ENCODE measurements at regions not wholly inside any gene's neighbourhood (a gene's known extent, or its start where the extent isn't known, plus 50 kb on each side); places are given as distances from the start of the nearest gene placed in this dataset.

GRCh38 chr4:44016570-44017421 is 431.8 kb downstream of the KCTD8 start:
- Histone ChIP-seq H3K4me2 (ENCODE audit: low read length) (no peak overlapping the region), H3K18ac (ENCODE audit: low read length) (no peak overlapping the region)
- WGBS (ENCODE audit: extremely low coverage, insufficient coverage, insufficient read length), result no CpG with 5 or more reads among the region's 18 CpGs

GRCh38 chr4:44017422-44017739 is 431.2 kb downstream of the KCTD8 start:
- H3K9ac ChIP-seq (ENCODE audit: low read length), result no peak overlapping the region
- no peaks in the 10 kb centered on the region for H3K4me1 ChIP-seq (ENCODE audit: control insufficient read depth in 1 of 2, insufficient read depth in 2 of 2, low read length in 2 of 2)
- H3K23ac ChIP-seq (ENCODE audit: low read length), result no peak overlapping the region
- H3K4me3 ChIP-seq (ENCODE audit: low read depth, low read length), result no peak overlapping the region
- no peak overlapping the region for H2AFZ ChIP-seq (ENCODE audit: insufficient read depth, low read length, poor library complexity)
- no peak overlapping the region for H4K8ac ChIP-seq (ENCODE audit: low read depth, low read length)
- no peak overlapping the region for H3K4ac ChIP-seq (ENCODE audit: low read depth, low read length)
- peaks cover 1% of the 10 kb centered on the region for H3K9me3 ChIP-seq (ENCODE audit: insufficient read depth, low read depth, low read length)
- H2BK120ac ChIP-seq (ENCODE audit: insufficient read depth, low read length, poor library complexity), result no peak overlapping the region
- H3K18ac ChIP-seq (ENCODE audit: low read length), result no peak overlapping the region
- no peak overlapping the region for H2AK5ac ChIP-seq (ENCODE audit: low read length)
- no peak for DNase-seq
- no peaks in the 10 kb centered on the region for H3K79me2 ChIP-seq (ENCODE audit: control insufficient read depth, insufficient read depth, low read length, poor library complexity)
- H3K14ac ChIP-seq (ENCODE audit: low read length), result no peak overlapping the region
- no peak overlapping the region for H2BK12ac ChIP-seq (ENCODE audit: low read length)
- no peaks in the 10 kb centered on the region for H3K27me3 ChIP-seq (ENCODE audit: insufficient read depth, low read length)
- no peaks in the 10 kb centered on the region for H3K79me1 ChIP-seq (ENCODE audit: low read length)
- WGBS (ENCODE audit: extremely low coverage, insufficient coverage, insufficient read length), result no CpG with 5 or more reads among the region's 3 CpGs
- no peak overlapping the region for H4K12ac ChIP-seq (ENCODE audit: low read depth, low read length)
- no peak overlapping the region for H2BK5ac ChIP-seq (ENCODE audit: low read depth, low read length, poor library complexity)
- H3K36me3 ChIP-seq (ENCODE audit: control insufficient read depth in 1 of 2, insufficient read depth in 2 of 2, low read length in 2 of 2), result no peaks in the 10 kb centered on the region
- H4K91ac ChIP-seq (ENCODE audit: low read depth, low read length), result no peak overlapping the region
- H3K4me2 ChIP-seq (ENCODE audit: low read length), result no peak overlapping the region
- H3K27ac ChIP-seq (ENCODE audit: low read depth, low read length), result no peak overlapping the region

More at GRCh38 chr4:44016570-44017421, 431.8 kb downstream of the KCTD8 start:
- Histone ChIP-seq H3K27ac (ENCODE audit: low read depth, low read length) (no peak overlapping the region), H4K91ac (ENCODE audit: low read depth, low read length) (no peak overlapping the region), H3K79me2 (ENCODE audit: control insufficient read depth, insufficient read depth, low read length, poor library complexity) (no peaks in the 10 kb centered on the region), H3K4me1 (ENCODE audit: control insufficient read depth in 1 of 2, insufficient read depth in 2 of 2, low read length in 2 of 2) (no peaks in the 10 kb centered on the region), H3K9me3 (ENCODE audit: insufficient read depth, low read depth, low read length) (peaks cover 1% of the 10 kb centered on the region), H2AFZ (ENCODE audit: insufficient read depth, low read length, poor library complexity) (no peak overlapping the region), H4K12ac (ENCODE audit: low read depth, low read length) (no peak overlapping the region), H3K4ac (ENCODE audit: low read depth, low read length) (no peak overlapping the region), H3K36me3 (ENCODE audit: control insufficient read depth in 1 of 2, insufficient read depth in 2 of 2, low read length in 2 of 2) (no peaks in the 10 kb centered on the region), H3K79me1 (ENCODE audit: low read length) (no peaks in the 10 kb centered on the region), H3K4me3 (ENCODE audit: low read depth, low read length) (no peak overlapping the region), H2BK120ac (ENCODE audit: insufficient read depth, low read length, poor library complexity) (no peak overlapping the region), H4K8ac (ENCODE audit: low read depth, low read length) (no peak overlapping the region), H2AK5ac (ENCODE audit: low read length) (no peak overlapping the region), H3K27me3 (ENCODE audit: insufficient read depth, low read length) (no peaks in the 10 kb centered on the region), H3K14ac (ENCODE audit: low read length) (no peak overlapping the region), H3K23ac (ENCODE audit: low read length) (no peak overlapping the region), H2BK12ac (ENCODE audit: low read length) (no peak overlapping the region), H3K9ac (ENCODE audit: low read length) (no peak overlapping the region), H2BK5ac (ENCODE audit: low read depth, low read length, poor library complexity) (no peak overlapping the region)
- DNase-seq, result peak in 1 of 2 donors; percentile 5

GRCh38 chr4:44019721-44020120 is 428.9 kb downstream of the KCTD8 start:
- Histone ChIP-seq H3K4me1 (ENCODE audit: control insufficient read depth in 1 of 2, insufficient read depth in 2 of 2, low read length in 2 of 2) (no peaks in the 10 kb centered on the region), H2BK12ac (ENCODE audit: low read length) (no peak overlapping the region), H3K14ac (ENCODE audit: low read length) (no peak overlapping the region), H3K79me2 (ENCODE audit: control insufficient read depth, insufficient read depth, low read length, poor library complexity) (no peaks in the 10 kb centered on the region), H3K4me3 (ENCODE audit: low read depth, low read length) (no peak overlapping the region), H2BK120ac (ENCODE audit: insufficient read depth, low read length, poor library complexity) (no peak overlapping the region), H4K8ac (ENCODE audit: low read depth, low read length) (no peak overlapping the region), H4K91ac (ENCODE audit: low read depth, low read length) (no peak overlapping the region), H3K27ac (ENCODE audit: low read depth, low read length) (no peak overlapping the region), H2BK5ac (ENCODE audit: low read depth, low read length, poor library complexity) (no peak overlapping the region), H3K79me1 (ENCODE audit: low read length) (no peaks in the 10 kb centered on the region), H3K36me3 (ENCODE audit: control insufficient read depth in 1 of 2, insufficient read depth in 2 of 2, low read length in 2 of 2) (no peaks in the 10 kb centered on the region), H3K9ac (ENCODE audit: low read length) (no peak overlapping the region), H3K27me3 (ENCODE audit: insufficient read depth, low read length) (no peaks in the 10 kb centered on the region), H3K23ac (ENCODE audit: low read length) (no peak overlapping the region), H3K9me3 (ENCODE audit: insufficient read depth, low read depth, low read length) (peaks cover 1% of the 10 kb centered on the region), H3K4me2 (ENCODE audit: low read length) (no peak overlapping the region), H3K4ac (ENCODE audit: low read depth, low read length) (no peak overlapping the region), H2AFZ (ENCODE audit: insufficient read depth, low read length, poor library complexity) (no peak overlapping the region), H4K12ac (ENCODE audit: low read depth, low read length) (no peak overlapping the region), H2AK5ac (ENCODE audit: low read length) (no peak overlapping the region), H3K18ac (ENCODE audit: low read length) (no peak overlapping the region)
- DNase-seq, result no peak
- WGBS (ENCODE audit: extremely low coverage, insufficient coverage, insufficient read length), result no CpG with 5 or more reads among the region's 1 CpG

GRCh38 chr4:44025376-44026020 is 423.1 kb downstream of the KCTD8 start:
- H3K4ac ChIP-seq (ENCODE audit: low read depth, low read length), result no peak overlapping the region
- no peak overlapping the region for H2BK5ac ChIP-seq (ENCODE audit: low read depth, low read length, poor library complexity)
- no peak overlapping the region for H3K14ac ChIP-seq (ENCODE audit: low read length)
- H4K91ac ChIP-seq (ENCODE audit: low read depth, low read length), result no peak overlapping the region
- no peak for DNase-seq
- H3K27ac ChIP-seq (ENCODE audit: low read depth, low read length), result no peak overlapping the region
- H3K36me3 ChIP-seq (ENCODE audit: control insufficient read depth in 1 of 2, insufficient read depth in 2 of 2, low read length in 2 of 2), result no peaks in the 10 kb centered on the region
- H2BK120ac ChIP-seq (ENCODE audit: insufficient read depth, low read length, poor library complexity), result no peak overlapping the region
- H3K4me2 ChIP-seq (ENCODE audit: low read length), result no peak overlapping the region
- no peak overlapping the region for H2BK12ac ChIP-seq (ENCODE audit: low read length)
- H4K12ac ChIP-seq (ENCODE audit: low read depth, low read length), result no peak overlapping the region
- H3K79me2 ChIP-seq (ENCODE audit: control insufficient read depth, insufficient read depth, low read length, poor library complexity), result no peaks in the 10 kb centered on the region
- no peaks in the 10 kb centered on the region for H3K9me3 ChIP-seq (ENCODE audit: insufficient read depth, low read depth, low read length)
- no peaks in the 10 kb centered on the region for H3K4me1 ChIP-seq (ENCODE audit: control insufficient read depth in 1 of 2, insufficient read depth in 2 of 2, low read length in 2 of 2)
- no peaks in the 10 kb centered on the region for H3K27me3 ChIP-seq (ENCODE audit: insufficient read depth, low read length)
- H3K23ac ChIP-seq (ENCODE audit: low read length), result no peak overlapping the region
- no peak overlapping the region for H2AFZ ChIP-seq (ENCODE audit: insufficient read depth, low read length, poor library complexity)
- no peaks in the 10 kb centered on the region for H3K79me1 ChIP-seq (ENCODE audit: low read length)
- H3K18ac ChIP-seq (ENCODE audit: low read length), result no peak overlapping the region
- no peak overlapping the region for H4K8ac ChIP-seq (ENCODE audit: low read depth, low read length)
- H3K9ac ChIP-seq (ENCODE audit: low read length), result no peak overlapping the region
- no peak overlapping the region for H2AK5ac ChIP-seq (ENCODE audit: low read length)
- no CpG with 5 or more reads among the region's 3 CpGs for WGBS (ENCODE audit: extremely low coverage, insufficient coverage, insufficient read length)
- no peak overlapping the region for H3K4me3 ChIP-seq (ENCODE audit: low read depth, low read length)

All from trophoblast cell (in vitro differentiated cells and primary cell).